ENCODE measurements at regions not wholly inside any gene's neighbourhood (a gene's known extent, or its start where the extent isn't known, plus 50 kb on each side); places are given as distances from the start of the nearest gene placed in this dataset.

DNA sequence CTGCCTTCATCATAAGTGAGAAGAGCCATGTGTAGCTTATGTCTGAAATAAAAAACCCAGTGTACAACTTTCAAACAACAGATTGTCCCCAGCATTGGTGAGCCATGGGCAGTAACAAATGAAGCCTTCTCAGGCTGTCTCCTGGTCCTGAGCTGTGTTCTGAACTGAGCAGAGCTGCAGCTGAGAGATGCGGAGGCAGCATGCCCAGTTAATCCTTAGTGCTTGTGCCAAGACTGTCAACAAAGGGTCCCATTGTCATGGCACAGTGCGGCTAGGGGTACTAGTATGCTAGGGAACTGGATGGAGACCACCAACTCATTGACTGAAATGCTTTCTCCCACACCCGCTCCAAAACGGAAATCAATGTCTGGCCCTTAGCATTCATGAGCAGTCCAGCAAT is 154.3 kb downstream of the RMST start:
- Histone ChIP-seq H3K4me2 (ENCODE audit: low read length) (no peak overlapping the region), H3K27ac (ENCODE audit: low read depth, low read length, poor library complexity, severe bottlenecking) (no peak overlapping the region), H2AFZ (ENCODE audit: low read length) (no peak overlapping the region), H3K9me3 (ENCODE audit: low read length) (no peaks in the 10 kb centered on the region), H3K4me3 (ENCODE audit: low read depth, low read length, poor library complexity, severe bottlenecking) (no peak overlapping the region), H3K79me2 (ENCODE audit: insufficient read depth, low read length) (no peaks in the 10 kb centered on the region), H3F3A (ENCODE audit: insufficient read depth, low read length) (no peaks in the 10 kb centered on the region), H3K4me1 (ENCODE audit: insufficient read depth, low read length, severe bottlenecking) (no peaks in the 10 kb centered on the region), H3K9me2 (ENCODE audit: low read depth, low read length) (no peaks in the 10 kb centered on the region), H3K27me3 (ENCODE audit: insufficient read depth, low read length) (no peaks in the 10 kb centered on the region), H3K9ac (ENCODE audit: low read length) (no peak overlapping the region), H4K20me1 (ENCODE audit: insufficient read depth, low read length) (no peaks in the 10 kb centered on the region), H3K36me3 (ENCODE audit: insufficient read depth, low read length) (no peaks in the 10 kb centered on the region)
- TF ChIP-seq, protein P1, sequence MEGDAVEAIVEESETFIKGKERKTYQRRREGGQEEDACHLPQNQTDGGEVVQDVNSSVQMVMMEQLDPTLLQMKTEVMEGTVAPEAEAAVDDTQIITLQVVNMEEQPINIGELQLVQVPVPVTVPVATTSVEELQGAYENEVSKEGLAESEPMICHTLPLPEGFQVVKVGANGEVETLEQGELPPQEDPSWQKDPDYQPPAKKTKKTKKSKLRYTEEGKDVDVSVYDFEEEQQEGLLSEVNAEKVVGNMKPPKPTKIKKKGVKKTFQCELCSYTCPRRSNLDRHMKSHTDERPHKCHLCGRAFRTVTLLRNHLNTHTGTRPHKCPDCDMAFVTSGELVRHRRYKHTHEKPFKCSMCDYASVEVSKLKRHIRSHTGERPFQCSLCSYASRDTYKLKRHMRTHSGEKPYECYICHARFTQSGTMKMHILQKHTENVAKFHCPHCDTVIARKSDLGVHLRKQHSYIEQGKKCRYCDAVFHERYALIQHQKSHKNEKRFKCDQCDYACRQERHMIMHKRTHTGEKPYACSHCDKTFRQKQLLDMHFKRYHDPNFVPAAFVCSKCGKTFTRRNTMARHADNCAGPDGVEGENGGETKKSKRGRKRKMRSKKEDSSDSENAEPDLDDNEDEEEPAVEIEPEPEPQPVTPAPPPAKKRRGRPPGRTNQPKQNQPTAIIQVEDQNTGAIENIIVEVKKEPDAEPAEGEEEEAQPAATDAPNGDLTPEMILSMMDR (IDR thresholded peaks at IDR 0.05; ENCODE audit: low read length) = no peak
- TF ChIP-seq EZH2 (IDR thresholded peaks at IDR 0.05; ENCODE audit: borderline replicate concordance, low read length) = no peak

DNA sequence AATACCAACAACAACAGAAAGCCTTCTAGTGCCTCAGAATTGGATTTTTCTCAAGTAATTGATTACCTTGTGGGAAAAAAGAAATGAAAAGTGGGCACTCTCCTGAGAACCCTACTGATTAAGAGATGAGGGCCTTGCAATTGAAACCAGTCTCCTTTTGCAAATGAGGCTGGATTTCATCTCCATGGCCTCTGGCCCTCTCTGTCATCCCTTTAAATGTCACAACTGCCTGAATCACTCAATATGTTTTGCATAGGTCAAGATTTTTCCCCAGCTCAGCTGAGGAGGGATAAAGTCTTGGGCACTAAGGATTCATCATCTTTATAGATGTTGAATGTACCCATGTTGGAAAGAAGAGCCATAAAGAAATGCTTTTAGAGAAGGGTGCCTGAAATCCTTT is 166.4 kb downstream of the RMST start:
- no peak overlapping the region for H2AFZ ChIP-seq (ENCODE audit: low read length)
- H3K27ac ChIP-seq (ENCODE audit: low read depth, low read length, poor library complexity, severe bottlenecking) = no peak overlapping the region
- no peak overlapping the region for H3K9ac ChIP-seq (ENCODE audit: low read length)
- H3K4me2 ChIP-seq (ENCODE audit: low read length) = no peak overlapping the region
- no peaks in the 10 kb centered on the region for H3K27me3 ChIP-seq (ENCODE audit: insufficient read depth, low read length)
- H3K4me1 ChIP-seq (ENCODE audit: insufficient read depth, low read length, severe bottlenecking) = no peaks in the 10 kb centered on the region
- H3K4me3 ChIP-seq (ENCODE audit: low read depth, low read length, poor library complexity, severe bottlenecking) = no peak overlapping the region
- no peaks in the 10 kb centered on the region for H3K9me3 ChIP-seq (ENCODE audit: low read length)
- no peaks in the 10 kb centered on the region for H3F3A ChIP-seq (ENCODE audit: insufficient read depth, low read length)
- H3K36me3 ChIP-seq (ENCODE audit: insufficient read depth, low read length) = no peaks in the 10 kb centered on the region
- no peaks in the 10 kb centered on the region for H3K9me2 ChIP-seq (ENCODE audit: low read depth, low read length)
- TF ChIP-seq, protein P1 (IDR thresholded peaks at IDR 0.05; ENCODE audit: low read length) = no peak
- TF ChIP-seq EZH2 (IDR thresholded peaks at IDR 0.05; ENCODE audit: borderline replicate concordance, low read length) = no peak
- no peaks in the 10 kb centered on the region for H3K79me2 ChIP-seq (ENCODE audit: insufficient read depth, low read length)
- H4K20me1 ChIP-seq (ENCODE audit: insufficient read depth, low read length) = no peaks in the 10 kb centered on the region

DNA sequence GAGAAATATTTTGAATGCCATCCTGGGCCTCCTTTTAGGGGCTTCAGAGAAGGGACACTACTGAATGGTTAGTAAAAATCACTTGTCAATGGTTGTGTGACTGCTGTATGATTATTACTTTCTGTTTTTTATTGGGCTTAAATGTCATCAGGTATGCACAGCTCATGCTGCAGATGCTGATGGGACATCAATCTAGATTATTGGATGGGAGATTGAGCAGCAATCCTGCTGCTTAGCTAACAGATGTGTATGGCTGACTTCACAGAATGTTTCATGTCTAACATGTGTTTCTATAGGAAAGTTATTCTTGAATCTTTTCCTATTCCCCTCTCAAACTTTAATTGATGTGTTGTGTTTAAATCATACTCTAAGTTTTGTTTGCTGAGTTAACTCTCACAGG is 166.8 kb downstream of the RMST start:
- no peak overlapping the region for H3K27ac ChIP-seq (ENCODE audit: low read depth, low read length, poor library complexity, severe bottlenecking)
- no peaks in the 10 kb centered on the region for H3F3A ChIP-seq (ENCODE audit: insufficient read depth, low read length)
- H3K4me2 ChIP-seq (ENCODE audit: low read length) = no peak overlapping the region
- H3K9ac ChIP-seq (ENCODE audit: low read length) = no peak overlapping the region
- H4K20me1 ChIP-seq (ENCODE audit: insufficient read depth, low read length) = no peaks in the 10 kb centered on the region
- H3K9me3 ChIP-seq (ENCODE audit: low read length) = no peaks in the 10 kb centered on the region
- no peak overlapping the region for H2AFZ ChIP-seq (ENCODE audit: low read length)
- H3K4me3 ChIP-seq (ENCODE audit: low read depth, low read length, poor library complexity, severe bottlenecking) = no peak overlapping the region
- no peaks in the 10 kb centered on the region for H3K27me3 ChIP-seq (ENCODE audit: insufficient read depth, low read length)
- no peaks in the 10 kb centered on the region for H3K79me2 ChIP-seq (ENCODE audit: insufficient read depth, low read length)
- no peaks in the 10 kb centered on the region for H3K4me1 ChIP-seq (ENCODE audit: insufficient read depth, low read length, severe bottlenecking)
- no peak for TF ChIP-seq EZH2 (IDR thresholded peaks at IDR 0.05; ENCODE audit: borderline replicate concordance, low read length)
- TF ChIP-seq, protein P1 (IDR thresholded peaks at IDR 0.05; ENCODE audit: low read length) = no peak
- no peaks in the 10 kb centered on the region for H3K36me3 ChIP-seq (ENCODE audit: insufficient read depth, low read length)
- H3K9me2 ChIP-seq (ENCODE audit: low read depth, low read length) = no peaks in the 10 kb centered on the region
